HCT116 (cell line): ENCODE measurements at regions not wholly inside any gene's neighbourhood (a gene's known extent, or its start where the extent isn't known, plus 50 kb on each side); places are given as distances from the start of the nearest gene placed in this dataset.

Source experiments
- ATAC-seq: fragments of 200-7000 bp; cut with Tn5 transposase; 2 replicates; pipeline ENCODE4 v1.9.1; 2020; ENCODE audit warnings: mild to moderate bottlenecking, moderate library complexity
- BruUV-seq: library from RNA; stranded (reverse); fragments of 400-500 nt; replicated peaks from 2 replicates; lab custom pipeline; 2021; lab: Mats Ljungman, UMichigan
- CTCF ChIA-PET: fragments of 300-600 bp; sonication (Branson Sonifier 250); formaldehyde crosslinking; loops from one replicate; lab custom pipeline; 2021; ENCODE audit warnings: antibody characterized with exemption; lab: Charles Lee
- POLR2A ChIA-PET: fragments of 300-600, 350-600 bp; sonication (Branson Sonifier 250); formaldehyde crosslinking; loops from one replicate; lab custom pipeline; 2021; ENCODE audit warnings: antibody characterized with exemption; lab: Charles Lee
- RAD21 ChIA-PET, 2 experiments: fragments of 300-600 bp; sonication (Branson Sonifier 250); formaldehyde crosslinking; loops; one replicate each; lab custom pipeline; 2023; ENCODE audit warnings: low total read pairs in 2 of 2; ENCODE audit not compliant: uncharacterized antibody in 2 of 2, unreplicated experiment in 2 of 2, low non-redundant PET in 1 of 2; lab: Charles Lee
- DNase-seq: peaks from one replicate; pipeline ENCODE4 v3.0.0-alpha.2; 2010; ENCODE audit warnings: low read depth, low spot score
- H2AFZ ChIP-seq: fragments of 200-600 bp; shearing (Covaris generic), sonication (generic); 2 replicates; pipeline ENCODE4 v1.6.1; 2017; ENCODE audit warnings: low read depth, mixed run types, mixed read lengths, antibody characterized with exemption, low read length; ENCODE audit not compliant: poor library complexity, severe bottlenecking
- H3K27ac ChIP-seq: 2 replicates; pipeline ENCODE4 v1.5.1; 2012; ENCODE audit warnings: low read depth, low read length
- H3K27me3 ChIP-seq: fragments of 200-600 bp; sonication (generic); 2 replicates; pipeline ENCODE4 v1.6.1; 2016; ENCODE audit warnings: mixed run types, low read length, mixed read lengths; ENCODE audit not compliant: insufficient read depth
- H3K36me3 ChIP-seq, 2 experiments: fragments of 200-500 bp in 1 of 2; fragments of 200-600 bp in 1 of 2; sonication (Bioruptor generic) in 1 of 2; sonication (generic) in 1 of 2; 2 replicates each; pipeline versions ENCODE4 v1.5.1 to v1.6.1; 2014 to 2016; ENCODE audit warnings: low read length in 2 of 2, inconsistent platforms in 1 of 2, mixed read lengths in 1 of 2, mixed run types in 1 of 2; ENCODE audit not compliant: insufficient read depth in 2 of 2, control insufficient read depth in 1 of 2
- H3K4me1 ChIP-seq, 2 experiments: fragments of 200-600 bp in 1 of 2; sonication (generic) in 1 of 2; 2 replicates each; pipeline versions ENCODE4 v1.5.1 to v1.6.1; 2012 to 2017; ENCODE audit warnings: low read length in 2 of 2, inconsistent platforms in 1 of 2, mild to moderate bottlenecking in 1 of 2, mixed read lengths in 1 of 2, mixed run types in 1 of 2, moderate library complexity in 1 of 2; ENCODE audit not compliant: insufficient read depth in 2 of 2, control insufficient read depth in 1 of 2
- H3K4me2 ChIP-seq: fragments of 200-600 bp; sonication (generic); 2 replicates; pipeline ENCODE4 v1.6.1; 2017; ENCODE audit warnings: mixed run types, low read length, mixed read lengths
- H3K4me3 ChIP-seq, 2 experiments: fragments of 200-600 bp in 1 of 2; sonication (generic) in 1 of 2; replicated peaks in 1 of 2; 2 replicates each; pipeline ENCODE4 v1.5.1; 2011 to 2016; ENCODE audit warnings: low read length in 2 of 2, control low read depth in 1 of 2, low read depth in 1 of 2, mild to moderate bottlenecking in 1 of 2, mixed read lengths in 1 of 2, mixed run types in 1 of 2
- H3K79me2 ChIP-seq: fragments of 200-600 bp; sonication (generic); 2 replicates; pipeline ENCODE4 v1.6.1; 2017; ENCODE audit warnings: mild to moderate bottlenecking, mixed run types, low read length, moderate library complexity, mixed read lengths; ENCODE audit not compliant: insufficient read depth
- H3K9ac ChIP-seq: fragments of 200-600 bp; sonication (generic); 2 replicates; pipeline ENCODE4 v1.6.1; 2016; ENCODE audit warnings: low read length, mixed read lengths
- H3K9me2 ChIP-seq: fragments of 200-600 bp; sonication (generic), shearing (Covaris generic); 2 replicates; pipeline ENCODE4 v1.6.1; 2017; ENCODE audit warnings: mixed run types, mild to moderate bottlenecking, moderate library complexity; ENCODE audit not compliant: insufficient read depth
- H3K9me3 ChIP-seq, 2 experiments: fragments of 200-500 bp in 1 of 2; fragments of 200-600 bp in 1 of 2; sonication (Bioruptor generic) in 1 of 2; sonication (generic) in 1 of 2; 2 replicates each; pipeline ENCODE4 v1.6.1; 2014 to 2017; ENCODE audit warnings: low read length in 2 of 2, mixed read lengths in 2 of 2, inconsistent platforms in 1 of 2, low read depth in 1 of 2, mild to moderate bottlenecking in 1 of 2, mixed run types in 1 of 2, moderate library complexity in 1 of 2; ENCODE audit not compliant: control insufficient read depth in 1 of 2, insufficient read depth in 1 of 2
- H4K20me1 ChIP-seq: fragments of 200-600 bp; sonication (generic), shearing (Covaris generic); 2 replicates; pipeline ENCODE4 v1.6.1; 2017; ENCODE audit warnings: mixed run types, mild to moderate bottlenecking, moderate library complexity; ENCODE audit not compliant: insufficient read depth
- ATF3 ChIP-seq: IDR thresholded peaks from 2 replicates; pipeline ENCODE4 v1.6.1; 2012
- CBX3 ChIP-seq: IDR thresholded peaks from 2 replicates; pipeline ENCODE4 v1.6.1; 2012; ENCODE audit warnings: low read depth
- CEBPB ChIP-seq: IDR thresholded peaks from 2 replicates; pipeline ENCODE4 v1.6.1; 2012; ENCODE audit warnings: low read depth
- EGR1 ChIP-seq: IDR thresholded peaks from 2 replicates; pipeline ENCODE4 v1.6.1; 2012; ENCODE audit warnings: low read depth
- ELF1 ChIP-seq: IDR thresholded peaks from 2 replicates; pipeline ENCODE4 v1.6.1; 2012; ENCODE audit warnings: low read depth, borderline replicate concordance
- EZH2 ChIP-seq: fragments of 200-600 bp; sonication (generic); IDR thresholded peaks from 2 replicates; pipeline ENCODE4 v1.6.1; 2017; ENCODE audit warnings: antibody characterized with exemption, mixed run types
- EZH2phosphoT487 ChIP-seq: fragments of 200-600 bp; IDR thresholded peaks from 2 replicates; pipeline ENCODE4 v1.6.1; 2018; ENCODE audit warnings: antibody characterized with exemption, borderline replicate concordance
- JUND ChIP-seq: IDR thresholded peaks from 2 replicates; pipeline ENCODE4 v1.6.1; 2012
- POLR2A ChIP-seq: IDR thresholded peaks from 2 replicates; pipeline ENCODE4 v1.7.0; 2011; ENCODE audit warnings: borderline replicate concordance; ENCODE audit not compliant: insufficient read depth, insufficient read length; ENCODE audit errors: extremely low read depth
- RAD21 ChIP-seq: IDR thresholded peaks from 2 replicates; pipeline ENCODE4 v1.6.1; 2012; ENCODE audit warnings: low read depth, mild to moderate bottlenecking
- REST ChIP-seq: IDR thresholded peaks from 2 replicates; pipeline ENCODE4 v1.6.1; 2012; ENCODE audit warnings: low read depth
- SP1 ChIP-seq: IDR thresholded peaks from 2 replicates; pipeline ENCODE4 v1.6.1; 2012; ENCODE audit warnings: low read depth
- SRF ChIP-seq: IDR thresholded peaks from 2 replicates; pipeline ENCODE4 v1.6.1; 2012; ENCODE audit warnings: low read depth
- TCF7L2 ChIP-seq: IDR thresholded peaks from 2 replicates; pipeline ENCODE4 v1.7.0; 2011; ENCODE audit warnings: borderline replicate concordance, inconsistent platforms; ENCODE audit not compliant: insufficient read depth, insufficient read length; ENCODE audit errors: extremely low read depth
- ZFX ChIP-seq: fragments of 450-650 bp; IDR thresholded peaks from 2 replicates; pipeline ENCODE4 v1.6.1; 2017
- ZNF274 ChIP-seq: fragments of 200-500 bp; sonication (Bioruptor generic); IDR thresholded peaks from 2 replicates; pipeline ENCODE4 v1.6.1; 2014; ENCODE audit warnings: mild to moderate bottlenecking, low read depth, low read length, inconsistent platforms
- intact Hi-C: fragments of 100-400 bp; cut with micrococcal nuclease; formaldehyde crosslinking; loops from 2 replicates; pipeline ENCODE4 v1.10.0; 2022
- TF ChIP-seq, protein P1 (sequence below): IDR thresholded peaks from 2 replicates; pipeline ENCODE4 v1.6.1; 2012
- TF ChIP-seq, protein P2 (sequence below), 3 experiments: fragments of 200-600 bp in 1 of 3; sonication (generic) in 1 of 3; IDR thresholded peaks in 2 of 3; conservative IDR thresholded peaks in 1 of 3; 2 replicates each; pipeline ENCODE4 v1.5.1; 2012 to 2017; ENCODE audit warnings: low read depth in 2 of 3, low read length in 2 of 3, antibody characterized with exemption in 1 of 3, borderline replicate concordance in 1 of 3, control low read depth in 1 of 3, mild to moderate bottlenecking in 1 of 3, mixed read lengths in 1 of 3, mixed run types in 1 of 3, moderate library complexity in 1 of 3; ENCODE audit not compliant: insufficient read depth in 1 of 3

- TF ChIP-seq REST (no peak), EGR1 (no peak), ATF3 (no peak), RAD21 (no peak), ELF1 (no peak), ZNF274 (no peak), TCF7L2 (no peak), EZH2phosphoT487 (no peak), CBX3 (no peak), SP1 (no peak), CEBPB (no peak), POLR2A (no peak), JUND (no peak), EZH2 (no peak), ZFX (no peak), SRF (no peak)
- TF ChIP-seq, protein P1, sequence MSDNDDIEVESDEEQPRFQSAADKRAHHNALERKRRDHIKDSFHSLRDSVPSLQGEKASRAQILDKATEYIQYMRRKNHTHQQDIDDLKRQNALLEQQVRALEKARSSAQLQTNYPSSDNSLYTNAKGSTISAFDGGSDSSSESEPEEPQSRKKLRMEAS, result no peak
- TF ChIP-seq, protein P2, sequence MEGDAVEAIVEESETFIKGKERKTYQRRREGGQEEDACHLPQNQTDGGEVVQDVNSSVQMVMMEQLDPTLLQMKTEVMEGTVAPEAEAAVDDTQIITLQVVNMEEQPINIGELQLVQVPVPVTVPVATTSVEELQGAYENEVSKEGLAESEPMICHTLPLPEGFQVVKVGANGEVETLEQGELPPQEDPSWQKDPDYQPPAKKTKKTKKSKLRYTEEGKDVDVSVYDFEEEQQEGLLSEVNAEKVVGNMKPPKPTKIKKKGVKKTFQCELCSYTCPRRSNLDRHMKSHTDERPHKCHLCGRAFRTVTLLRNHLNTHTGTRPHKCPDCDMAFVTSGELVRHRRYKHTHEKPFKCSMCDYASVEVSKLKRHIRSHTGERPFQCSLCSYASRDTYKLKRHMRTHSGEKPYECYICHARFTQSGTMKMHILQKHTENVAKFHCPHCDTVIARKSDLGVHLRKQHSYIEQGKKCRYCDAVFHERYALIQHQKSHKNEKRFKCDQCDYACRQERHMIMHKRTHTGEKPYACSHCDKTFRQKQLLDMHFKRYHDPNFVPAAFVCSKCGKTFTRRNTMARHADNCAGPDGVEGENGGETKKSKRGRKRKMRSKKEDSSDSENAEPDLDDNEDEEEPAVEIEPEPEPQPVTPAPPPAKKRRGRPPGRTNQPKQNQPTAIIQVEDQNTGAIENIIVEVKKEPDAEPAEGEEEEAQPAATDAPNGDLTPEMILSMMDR (IDR thresholded peaks at IDR 0.05 in 2 of 3, conservative IDR thresholded peaks at IDR 0.05 in 1 of 3; ENCODE audit: borderline replicate concordance in 1 of 3, insufficient read depth in 1 of 3, low read depth in 2 of 3, low read length in 2 of 3), result no peak
- POLR2A ChIA-PET, result no interaction called here
- DNase-seq (no peak), ATAC-seq (no peak)
- no TSS peak for BruUV-seq
- CTCF ChIA-PET, result no interaction called here
- no peaks in the 10 kb centered on the region for H3K9me2 ChIP-seq
- H3K79me2 ChIP-seq, result no peaks in the 10 kb centered on the region
- intact Hi-C loops, result no loop called here
- RAD21 ChIA-PET, result no interaction called here
- H3K36me3 ChIP-seq, result no peaks in the 10 kb centered on the region
- no peaks in the 10 kb centered on the region for H4K20me1 ChIP-seq
- H2AFZ ChIP-seq, result no peak overlapping the region
- H3K27me3 ChIP-seq, result no peaks in the 10 kb centered on the region
- no peak overlapping the region for H3K4me2 ChIP-seq
- no peak overlapping the region for H3K9ac ChIP-seq
- no peaks in the 10 kb centered on the region for H3K4me1 ChIP-seq
- H3K9me3 ChIP-seq, result no peaks in the 10 kb centered on the region
- no peak overlapping the region for H3K27ac ChIP-seq
- H3K4me3 ChIP-seq, result no peak overlapping the region
Observed at GRCh38 chr12:87928031-87928430, 101.2 kb downstream of the C12orf50 start.
